Activated T-helper 1 cell treated with anti-CD3 and anti-CD28 coated beads, Interleukin-12 subunit alpha, Interleukin-12 subunit beta, Interleukin-2, Interleukin-4 antibody, amounts not matched to agents 30 ng/mL and 10 ng/mL and 1 ng/mL, durations not matched to agents 14 hours and 24 hours and 36 hours (primary cell): ENCODE measurements at regions not wholly inside any gene's neighbourhood (a gene's known extent, or its start where the extent isn't known, plus 50 kb on each side); places are given as distances from the start of the nearest gene placed in this dataset.
A peak's percentile ranks its signal among the peaks of the same experiment; 100 is the strongest.
"Not testable (repeated sequence)": the region's sequence is repeated elsewhere in the genome, so short reads cannot be mapped to it uniquely, and the experiment has no call there.

Experiments
- DNase-seq: peaks from one replicate; pipeline ENCODE4 v3.0.0; 2021; ENCODE audit warnings: low spot score
- H3K27ac Mint-ChIP-seq: one replicate; pipeline ENCODE4 v1.8.0; 2021; ENCODE audit warnings: mild to moderate bottlenecking, mixed read lengths
- H3K27me3 Mint-ChIP-seq: one replicate; pipeline ENCODE4 v1.8.0; 2022; ENCODE audit warnings: mild to moderate bottlenecking, moderate library complexity, mixed read lengths; ENCODE audit not compliant: insufficient read depth
- H3K36me3 Mint-ChIP-seq: one replicate; pipeline ENCODE4 v1.8.0; 2021; ENCODE audit warnings: low read depth, mixed read lengths
- H3K4me1 Mint-ChIP-seq: one replicate; pipeline ENCODE4 v1.8.0; 2021; ENCODE audit warnings: low read depth, mixed read lengths
- H3K4me3 Mint-ChIP-seq: one replicate; pipeline ENCODE4 v1.8.0; 2021; ENCODE audit warnings: mild to moderate bottlenecking, moderate library complexity, mixed read lengths
- H3K9me3 Mint-ChIP-seq: one replicate; pipeline ENCODE4 v1.8.0; 2021; ENCODE audit warnings: mixed read lengths
- intact Hi-C: fragments of 100-400 bp; cut with micrococcal nuclease; formaldehyde crosslinking; loops from one replicate; pipeline ENCODE4 v1.15.1; 2024

DNA sequence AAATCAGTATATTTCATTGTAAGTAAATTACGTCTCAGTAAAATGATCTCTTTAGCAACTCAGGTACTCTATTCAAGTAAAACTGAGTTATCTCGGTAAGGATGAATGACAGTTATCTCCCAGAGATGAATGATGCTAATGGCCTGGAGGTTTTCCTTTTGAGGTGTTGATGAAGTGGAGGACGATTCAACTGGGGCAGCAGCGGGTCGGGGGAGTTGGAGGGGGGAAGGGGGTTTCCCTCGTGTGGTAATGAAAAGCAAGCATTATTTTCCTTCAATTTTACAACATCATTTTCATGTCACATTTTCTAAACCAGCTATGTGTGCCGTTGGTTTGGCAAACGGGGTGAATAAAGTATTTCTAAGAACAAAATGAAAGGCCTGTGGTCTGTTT lies 92.4 kb upstream of the ATXN3L start:
- DNase-seq, result no peak
- peaks cover 11% of the 10 kb centered on the region for H3K9me3 Mint-ChIP-seq
- no peaks in the 10 kb centered on the region for H3K36me3 Mint-ChIP-seq
- H3K4me1 Mint-ChIP-seq, result no peaks in the 10 kb centered on the region
- H3K27ac Mint-ChIP-seq, result no peak overlapping the region
- intact Hi-C loops, result no loop called here
- no peak overlapping the region for H3K4me3 Mint-ChIP-seq
- H3K27me3 Mint-ChIP-seq, result no peaks in the 10 kb centered on the region

- intact Hi-C loops, result no loop called here
- Mint-ChIP-seq H3K27ac (no peak overlapping the region), H3K4me1 (no peaks in the 10 kb centered on the region), H3K27me3 (no peaks in the 10 kb centered on the region), H3K9me3 (peaks cover 17% of the 10 kb centered on the region), H3K4me3 (no peak overlapping the region), H3K36me3 (peaks cover 3% of the 10 kb centered on the region)
- no peak for DNase-seq
Observed at GRCh38 chrX:13411496-13412207, 91.8 kb upstream of the ATXN3L start.

GRCh38 chrX:13408599-13408998 lies 88.7 kb upstream of the ATXN3L start:
- H3K4me3 Mint-ChIP-seq, H3K27me3 Mint-ChIP-seq, H3K27ac Mint-ChIP-seq, H3K36me3 Mint-ChIP-seq, DNase-seq, intact Hi-C loops, H3K4me1 Mint-ChIP-seq: not testable (repeated sequence)
- peaks cover 22% of the 10 kb centered on the region for H3K9me3 Mint-ChIP-seq

DNA sequence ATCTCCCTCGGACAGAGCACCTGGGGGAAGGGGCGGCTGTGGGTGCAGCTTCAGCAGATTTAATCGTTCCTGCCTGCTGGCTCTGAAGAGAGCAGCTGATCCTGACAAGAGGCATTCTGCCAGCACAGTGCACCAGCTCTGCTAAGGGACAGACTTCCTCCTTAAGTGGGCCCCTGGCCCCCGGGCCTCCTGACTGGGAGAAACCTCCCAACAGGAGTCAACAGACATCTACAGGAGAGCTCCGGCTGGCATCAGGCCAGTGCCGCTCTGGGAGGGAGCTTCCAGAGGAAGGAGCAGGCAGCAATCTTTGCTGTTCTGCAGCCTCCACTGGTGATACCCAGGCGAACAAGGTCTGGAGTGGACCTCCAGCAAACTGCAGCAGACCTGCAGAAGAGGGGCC lies 84.9 kb upstream of the ATXN3L start:
- DNase-seq, H3K4me1 Mint-ChIP-seq, H3K27ac Mint-ChIP-seq, H3K36me3 Mint-ChIP-seq, H3K4me3 Mint-ChIP-seq, intact Hi-C loops, H3K27me3 Mint-ChIP-seq: not testable (repeated sequence)
- peaks cover 22% of the 10 kb centered on the region for H3K9me3 Mint-ChIP-seq

GRCh38 chrX:13404364-13404763 lies 84.5 kb upstream of the ATXN3L start:
- H3K9me3 Mint-ChIP-seq, result peaks cover 20% of the 10 kb centered on the region
- no peaks in the 10 kb centered on the region for H3K27me3 Mint-ChIP-seq
- intact Hi-C loops, result no loop called here
- H3K4me3 Mint-ChIP-seq, result no peak overlapping the region
- H3K27ac Mint-ChIP-seq, result no peak overlapping the region
- H3K36me3 Mint-ChIP-seq, result peaks cover 6% of the 10 kb centered on the region
- no peaks in the 10 kb centered on the region for H3K4me1 Mint-ChIP-seq
- DNase-seq, result no peak

DNA sequence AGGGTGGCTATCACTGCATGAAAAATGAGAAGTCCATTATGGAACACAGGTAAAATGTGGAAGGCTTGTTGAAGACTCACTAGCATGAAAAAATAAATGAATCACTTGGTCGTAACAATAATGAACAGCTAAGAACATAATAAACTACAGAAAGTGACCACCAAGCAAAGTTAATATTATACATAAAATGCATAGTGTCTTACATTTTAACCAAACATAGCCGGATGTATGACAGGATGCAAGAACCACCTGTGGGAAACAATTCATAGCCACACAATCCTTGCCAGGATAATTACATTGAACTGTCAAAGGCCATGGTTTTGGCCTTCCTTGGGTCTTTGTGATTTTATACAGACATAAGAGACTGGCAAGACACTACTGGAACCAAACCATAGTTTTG lies 81.9 kb upstream of the ATXN3L start:
- Mint-ChIP-seq H3K27ac (no peak overlapping the region), H3K4me3 (no peak overlapping the region), H3K4me1 (peaks cover 14% of the 10 kb centered on the region), H3K27me3 (no peaks in the 10 kb centered on the region), H3K36me3 (peaks cover 3% of the 10 kb centered on the region), H3K9me3 (peaks cover 6% of the 10 kb centered on the region)
- DNase-seq, result no peak
- intact Hi-C loops, result no loop called here

- intact Hi-C loops, result loop anchor here (5.0 kb wide), 1 partner anchor 73 kb away; no protein-coding TSS in a partner anchor
- Mint-ChIP-seq H3K4me1 (peaks cover 14% of the 10 kb centered on the region), H3K27me3 (no peaks in the 10 kb centered on the region), H3K4me3 (no peak overlapping the region), H3K27ac (peak overlapping the region; percentile 36), H3K36me3 (peaks cover 4% of the 10 kb centered on the region), H3K9me3 (peaks cover 7% of the 10 kb centered on the region)
- no peak for DNase-seq
Observed at GRCh38 chrX:13398839-13399238, 79.0 kb upstream of the ATXN3L start.

GRCh38 chrX:13397878-13398818 lies 78.3 kb upstream of the ATXN3L start:
- peak overlapping the region; percentile 36 for H3K27ac Mint-ChIP-seq
- intact Hi-C loops, result loop anchor here (5.0 kb wide), 1 partner anchor 74 kb away; no protein-coding TSS in a partner anchor
- H3K27me3 Mint-ChIP-seq, result no peaks in the 10 kb centered on the region
- no peak overlapping the region for H3K4me3 Mint-ChIP-seq
- no peak for DNase-seq
- H3K4me1 Mint-ChIP-seq, result peaks cover 14% of the 10 kb centered on the region
- peaks cover 13% of the 10 kb centered on the region for H3K9me3 Mint-ChIP-seq
- peaks cover 6% of the 10 kb centered on the region for H3K36me3 Mint-ChIP-seq

- no peak for DNase-seq
- peaks cover 6% of the 10 kb centered on the region for H3K36me3 Mint-ChIP-seq
- H3K27me3 Mint-ChIP-seq, result no peaks in the 10 kb centered on the region
- intact Hi-C loops, result loop anchor here (5.0 kb wide), 1 partner anchor 75 kb away; no protein-coding TSS in a partner anchor
- no peak overlapping the region for H3K27ac Mint-ChIP-seq
- peaks cover 17% of the 10 kb centered on the region for H3K9me3 Mint-ChIP-seq
- H3K4me1 Mint-ChIP-seq, result peaks cover 14% of the 10 kb centered on the region
- H3K4me3 Mint-ChIP-seq, result no peak overlapping the region
Observed at GRCh38 chrX:13396924-13397323, 77.1 kb upstream of the ATXN3L start.

GRCh38 chrX:13389501-13389900 lies 69.6 kb upstream of the ATXN3L start:
- Mint-ChIP-seq H3K4me3 (no peak overlapping the region), H3K9me3 (peaks cover 16% of the 10 kb centered on the region), H3K4me1 (peaks cover 13% of the 10 kb centered on the region), H3K27ac (no peak overlapping the region), H3K27me3 (no peaks in the 10 kb centered on the region), H3K36me3 (peaks cover 1% of the 10 kb centered on the region)
- intact Hi-C loops, result loop anchor here (5.0 kb wide), 1 partner anchor 38 kb away; no protein-coding TSS in a partner anchor
- DNase-seq, result no peak

- H3K27ac Mint-ChIP-seq, result no peak overlapping the region
- H3K27me3 Mint-ChIP-seq, result no peaks in the 10 kb centered on the region
- H3K4me1 Mint-ChIP-seq, result peaks cover 13% of the 10 kb centered on the region
- DNase-seq, result no peak
- peaks cover 9% of the 10 kb centered on the region for H3K9me3 Mint-ChIP-seq
- H3K4me3 Mint-ChIP-seq, result no peak overlapping the region
- intact Hi-C loops, result loop anchor here (5.0 kb wide), 1 partner anchor 39 kb away; no protein-coding TSS in a partner anchor
- H3K36me3 Mint-ChIP-seq, result no peaks in the 10 kb centered on the region
Observed at GRCh38 chrX:13387666-13388494, 68.0 kb upstream of the ATXN3L start.

- no peak for DNase-seq
- H3K9me3 Mint-ChIP-seq, result peaks cover 5% of the 10 kb centered on the region
- H3K36me3 Mint-ChIP-seq, result no peaks in the 10 kb centered on the region
- no peak overlapping the region for H3K4me3 Mint-ChIP-seq
- no peak overlapping the region for H3K27ac Mint-ChIP-seq
- no peaks in the 10 kb centered on the region for H3K27me3 Mint-ChIP-seq
- peaks cover 13% of the 10 kb centered on the region for H3K4me1 Mint-ChIP-seq
- intact Hi-C loops, result loop anchor here (5.0 kb wide), 1 partner anchor 41 kb away; no protein-coding TSS in a partner anchor
Observed at GRCh38 chrX:13386636-13387035, 66.8 kb upstream of the ATXN3L start.
